H1 (cell line): ENCODE measurements at regions not wholly inside any gene's neighbourhood (a gene's known extent, or its start where the extent isn't known, plus 50 kb on each side); places are given as distances from the start of the nearest gene placed in this dataset.

Experiments used
- CTCF ChIA-PET: fragments of 300-600 bp; sonication (Branson Sonifier 250); formaldehyde crosslinking; loops from one replicate; lab custom pipeline; 2021; ENCODE audit not compliant: partially characterized antibody; lab: Charles Lee
- POLR2A ChIA-PET: fragments of 300-600 bp; sonication (Branson Sonifier 250); formaldehyde crosslinking; loops from one replicate; lab custom pipeline; 2021; ENCODE audit warnings: inconsistent platforms; ENCODE audit not compliant: partially characterized antibody; lab: Charles Lee
- DNase-seq, 2 experiments: peaks; one replicate each; pipeline versions ENCODE4 v3.0.0 to v3.0.0-alpha.2; 2010 to 2022; ENCODE audit warnings: low spot score in 2 of 2, low read depth in 1 of 2, mixed read lengths in 1 of 2
- FAIRE-seq: peaks from 2 replicates; lab custom pipeline; 2011; peaks lifted over from hg19 to GRCh38; lab: Jason Lieb, UNC
- H2AFZ ChIP-seq: 2 replicates; pipeline ENCODE4 v1.8.1; 2012; ENCODE audit warnings: low read length, inconsistent platforms
- H2AK5ac ChIP-seq: 2 replicates; pipeline ENCODE4 v1.6.1; 2013; ENCODE audit warnings: low read depth, low read length
- H2BK120ac ChIP-seq: replicated peaks from 2 replicates; pipeline ENCODE3; 2013; ENCODE audit warnings: low read depth, low read length, inconsistent platforms
- H2BK12ac ChIP-seq: 2 replicates; pipeline ENCODE4 v1.6.1; 2013; ENCODE audit warnings: low read depth, low read length
- H2BK15ac ChIP-seq: 2 replicates; pipeline ENCODE4 v1.6.1; 2013; ENCODE audit warnings: low read length
- H2BK20ac ChIP-seq: 2 replicates; pipeline ENCODE4 v1.6.1; 2013; ENCODE audit warnings: low read length
- H2BK5ac ChIP-seq: 2 replicates; pipeline ENCODE4 v1.6.1; 2013; ENCODE audit warnings: low read depth, low read length
- H3K14ac ChIP-seq: 2 replicates; pipeline ENCODE4 v1.6.1; 2013; ENCODE audit warnings: inconsistent platforms; ENCODE audit not compliant: insufficient read length
- H3K18ac ChIP-seq: 2 replicates; pipeline ENCODE4 v1.6.1; 2013; ENCODE audit warnings: low read length; ENCODE audit errors: extremely low read depth
- H3K23ac ChIP-seq: 2 replicates; pipeline ENCODE4 v1.6.1; 2013; ENCODE audit warnings: inconsistent platforms; ENCODE audit not compliant: insufficient read length
- H3K23me2 ChIP-seq: 2 replicates; pipeline ENCODE4 v1.6.1; 2013; ENCODE audit warnings: low read depth, low read length
- H3K27ac ChIP-seq: 2 replicates; pipeline ENCODE4 v1.6.1; 2011; ENCODE audit warnings: low read depth, low read length, inconsistent platforms
- H3K27me3 ChIP-seq, 4 experiments: replicated peaks in 1 of 4; 1 replicate in 1 of 4; 2 replicates in 3 of 4; pipeline versions ENCODE4 v1.6.1 to v1.8.1; 2011 to 2013; ENCODE audit warnings: low read length in 3 of 4, mild to moderate bottlenecking in 3 of 4, inconsistent platforms in 2 of 4, mixed read lengths in 2 of 4, moderate library complexity in 1 of 4; ENCODE audit not compliant: control insufficient read depth in 3 of 4, insufficient read depth in 3 of 4; ENCODE audit errors: extremely low read depth in 1 of 4
- H3K36me3 ChIP-seq, 4 experiments: 2 replicates each; pipeline versions ENCODE4 v1.6.1 to v1.8.1; 2011 to 2013; ENCODE audit warnings: mild to moderate bottlenecking in 4 of 4, low read length in 3 of 4, moderate library complexity in 2 of 4, control low read depth in 1 of 4, inconsistent platforms in 1 of 4; ENCODE audit not compliant: insufficient read depth in 4 of 4, control insufficient read depth in 2 of 4
- H3K4ac ChIP-seq: replicated peaks from 2 replicates; pipeline ENCODE3; 2013; ENCODE audit warnings: low read length, low read depth, mixed read lengths, inconsistent platforms; ENCODE audit not compliant: insufficient read length
- H3K4me1 ChIP-seq, 4 experiments: replicated peaks in 1 of 4; 1 replicate in 1 of 4; 2 replicates in 3 of 4; pipeline versions ENCODE4 v1.6.1 to v1.8.1; 2011 to 2013; ENCODE audit warnings: low read length in 3 of 4, inconsistent platforms in 2 of 4, mixed read lengths in 1 of 4; ENCODE audit not compliant: insufficient read depth in 4 of 4, control insufficient read depth in 3 of 4
- H3K4me2 ChIP-seq, 2 experiments: 2 replicates each; pipeline versions ENCODE4 v1.6.1 to v1.8.1; 2011 to 2013; ENCODE audit warnings: low read depth in 2 of 2, low read length in 2 of 2, control low read depth in 1 of 2, inconsistent platforms in 1 of 2, mild to moderate bottlenecking in 1 of 2; ENCODE audit not compliant: insufficient read depth in 1 of 2
- H3K4me3 ChIP-seq, 4 experiments: fragments of 200-600, 300-600 bp in 1 of 4; sonication (generic), shearing (Covaris generic), sonication (Bioruptor Twin) in 1 of 4; 2 replicates each; pipeline versions ENCODE4 v1.5.1 to v1.8.1; 2011 to 2016; ENCODE audit warnings: low read length in 4 of 4, low read depth in 3 of 4, control low read depth in 2 of 4, inconsistent platforms in 2 of 4, mild to moderate bottlenecking in 2 of 4, mixed read lengths in 1 of 4, moderate library complexity in 1 of 4; ENCODE audit not compliant: insufficient read depth in 2 of 4; ENCODE audit errors: extremely low read depth in 1 of 4
- H3K56ac ChIP-seq: replicated peaks from 2 replicates; pipeline ENCODE3; 2013; ENCODE audit warnings: low read depth, mild to moderate bottlenecking, mixed read lengths, low read length, inconsistent platforms; ENCODE audit not compliant: insufficient read length
- H3K79me1 ChIP-seq: 2 replicates; pipeline ENCODE4 v1.6.1; 2013; ENCODE audit warnings: low read depth, low read length, control low read depth
- H3K79me2 ChIP-seq, 2 experiments: 2 replicates each; pipeline versions ENCODE4 v1.6.1 to v1.8.1; 2012 to 2013; ENCODE audit warnings: low read length in 2 of 2, mild to moderate bottlenecking in 2 of 2, inconsistent platforms in 1 of 2; ENCODE audit not compliant: insufficient read depth in 2 of 2, control insufficient read depth in 1 of 2
- H3K9ac ChIP-seq, 4 experiments: replicated peaks in 1 of 4; 1 replicate in 1 of 4; 2 replicates in 3 of 4; pipeline versions ENCODE4 v1.6.1 to v1.8.1; 2011 to 2013; ENCODE audit warnings: low read depth in 3 of 4, low read length in 3 of 4, control low read depth in 2 of 4, mild to moderate bottlenecking in 2 of 4, moderate library complexity in 2 of 4, inconsistent platforms in 1 of 4; ENCODE audit errors: extremely low read depth in 1 of 4
- H3K9me3 ChIP-seq, 2 experiments: 2 replicates each; pipeline versions ENCODE4 v1.6.1 to v1.8.1; 2012 to 2013; ENCODE audit warnings: mild to moderate bottlenecking in 2 of 2, moderate library complexity in 2 of 2, control low read depth in 1 of 2, inconsistent platforms in 1 of 2, low read depth in 1 of 2, low read length in 1 of 2, mixed read lengths in 1 of 2; ENCODE audit not compliant: insufficient read depth in 2 of 2
- H4K20me1 ChIP-seq, 2 experiments: replicated peaks in 1 of 2; 2 replicates each; pipeline versions ENCODE3 to v1.8.1; 2011 to 2013; ENCODE audit warnings: inconsistent platforms in 2 of 2, low read length in 2 of 2, mild to moderate bottlenecking in 1 of 2; ENCODE audit not compliant: insufficient read depth in 2 of 2, control insufficient read depth in 1 of 2
- H4K5ac ChIP-seq: 2 replicates; pipeline ENCODE4 v1.6.1; 2013; ENCODE audit warnings: low read length, low read depth, mixed read lengths, inconsistent platforms; ENCODE audit not compliant: insufficient read length
- H4K8ac ChIP-seq: 2 replicates; pipeline ENCODE4 v1.8.0; 2013; ENCODE audit warnings: mild to moderate bottlenecking, moderate library complexity, low read length, inconsistent platforms; ENCODE audit not compliant: insufficient read depth; ENCODE audit errors: extremely low read depth
- H4K91ac ChIP-seq: replicated peaks from 2 replicates; pipeline ENCODE3; 2013; ENCODE audit warnings: low read length, mixed read lengths, inconsistent platforms; ENCODE audit not compliant: insufficient read length
- CEBPB ChIP-seq: IDR thresholded peaks from 2 replicates; pipeline ENCODE4 v1.6.1; 2012; ENCODE audit warnings: low read depth, low read length
- CHD1 ChIP-seq: IDR thresholded peaks from 2 replicates; pipeline ENCODE4 v1.6.1; 2012; ENCODE audit warnings: low read depth, low read length, improper control_type of control experiment
- MAFK ChIP-seq: IDR thresholded peaks from 2 replicates; pipeline ENCODE4 v1.6.1; 2012; ENCODE audit warnings: low read depth, mild to moderate bottlenecking, improper control_type of control experiment, low read length
- MAX ChIP-seq: IDR thresholded peaks from 2 replicates; pipeline ENCODE4 v1.6.1; 2012; ENCODE audit warnings: inconsistent platforms
- PHF8 ChIP-seq: fragments of 200-600 bp; sonication (generic); conservative IDR thresholded peaks from 2 replicates; pipeline ENCODE4 v1.7.1; 2012; ENCODE audit warnings: low read depth, mild to moderate bottlenecking, inconsistent platforms, low read length, moderate library complexity
- RAD21 ChIP-seq, 2 experiments: IDR thresholded peaks in 1 of 2; conservative IDR thresholded peaks in 1 of 2; 2 replicates each; pipeline ENCODE4 v1.6.1; 2011; ENCODE audit warnings: low read depth in 2 of 2, low read length in 2 of 2, improper control_type of control experiment in 1 of 2, inconsistent platforms in 1 of 2, mild to moderate bottlenecking in 1 of 2, moderate library complexity in 1 of 2
- SIX5 ChIP-seq: IDR thresholded peaks from 2 replicates; pipeline ENCODE4 v1.6.1; 2011; ENCODE audit warnings: mild to moderate bottlenecking, low read depth, low read length
- YY1 ChIP-seq: IDR thresholded peaks from 2 replicates; pipeline ENCODE4 v1.6.1; 2011; ENCODE audit warnings: low read depth, mild to moderate bottlenecking, low read length
- WGBS, 2 experiments: shearing (Covaris generic) in 1 of 2; methylation state at CpG; one replicate each; pipeline versions ENCODE4 v1.1.6 to v1.1.7; 2013 to 2015; ENCODE audit warnings: low lambda C conversion rate in 2 of 2, mixed read lengths in 2 of 2, inconsistent platforms in 1 of 2, low coverage in 1 of 2, missing lambda C conversion rate in 1 of 2; ENCODE audit not compliant: insufficient replicate concordance in 2 of 2, insufficient coverage in 1 of 2, insufficient read length in 1 of 2; ENCODE audit errors: extremely low coverage in 1 of 2, missing lambda C conversion rate in 1 of 2; 5-methylcytosine and 5-hydroxymethylcytosine counted together

- 93% methylated on average over 5 of the region's 5 CpGs; no CpG with 5 or more reads in 1 of the 2 experiments for WGBS, 2 experiments
- no peak for DNase-seq
- no peak overlapping the region for H2BK15ac ChIP-seq
Measured at GRCh38 chr6:117110737-117111136, 154.6 kb upstream of the VGLL2 start.

More at GRCh38 chr6:117110737-117111136, 154.6 kb upstream of the VGLL2 start:
- no peak for FAIRE-seq
- TF ChIP-seq MAX, result no peak
- no peak for TF ChIP-seq CHD1
- no peak for TF ChIP-seq SIX5
- TF ChIP-seq MAFK, result no peak
- no peak for TF ChIP-seq PHF8
- TF ChIP-seq RAD21 (IDR thresholded peaks at IDR 0.05 in 1 of 2, conservative IDR thresholded peaks at IDR 0.05 in 1 of 2; ENCODE audit: low read depth in 2 of 2, low read length in 2 of 2), result no peak
- TF ChIP-seq YY1, result no peak
- no peak for TF ChIP-seq CEBPB
- TF ChIP-seq, all 59 proteins: peak for 0
- Histone ChIP-seq H2BK120ac (no peak overlapping the region), H3K4ac (no peak overlapping the region), H3K23ac (no peak overlapping the region), H3K4me2 (no peak overlapping the region), H4K5ac (no peak overlapping the region), H2AFZ (no peak overlapping the region), H3K9me3 (no peaks in the 10 kb centered on the region), H3K23me2 (no peaks in the 10 kb centered on the region; the same call in 1 of the 2 replicates), H3K79me2 (no peaks in the 10 kb centered on the region), H2AK5ac (no peak overlapping the region), H2BK20ac (no peak overlapping the region), H3K56ac (no peak overlapping the region), H3K79me1 (no peaks in the 10 kb centered on the region), H3K14ac (no peak overlapping the region), H3K4me3 (no peak overlapping the region), H3K27me3 (no peaks in the 10 kb centered on the region), H4K8ac (no peak overlapping the region), H3K36me3 (no peaks in the 10 kb centered on the region), H2BK12ac (no peak overlapping the region), H4K20me1 (no peaks in the 10 kb centered on the region), H2BK5ac (no peak overlapping the region), H3K18ac (no peak overlapping the region), H3K27ac (no peak overlapping the region), H3K4me1 (no peaks in the 10 kb centered on the region), H4K91ac (no peak overlapping the region), H3K9ac (no peak overlapping the region)
- ChIA-PET POLR2A (no interaction called here), CTCF (interaction anchor here (1.6 kb wide), 1 partner anchor 10 kb away, joined by 3 read pairs; no protein-coding TSS in a partner anchor)
